Brain microvascular endothelial cell (primary cell): ENCODE measurements at regions not wholly inside any gene's neighbourhood (a gene's known extent, or its start where the extent isn't known, plus 50 kb on each side); places are given as distances from the start of the nearest gene placed in this dataset.

Source experiments
- DNase-seq: peaks from one replicate; pipeline ENCODE4 v3.0.0-alpha.2; 2020
- H3K27ac ChIP-seq: fragments of 250-450 bp; sonication (Bioruptor Pico); 2 replicates; pipeline ENCODE4 v1.5.1; 2020; ENCODE audit warnings: mild to moderate bottlenecking, moderate library complexity
- H3K27me3 ChIP-seq: fragments of 250-450 bp; sonication (Bioruptor Pico); replicated peaks from 2 replicates; pipeline ENCODE4 v1.5.1; 2020; ENCODE audit warnings: mild to moderate bottlenecking
- H3K36me3 ChIP-seq: fragments of 250-450 bp; sonication (Bioruptor Pico); replicated peaks from 2 replicates; pipeline ENCODE4 v1.5.1; 2020; ENCODE audit warnings: mild to moderate bottlenecking
- H3K4me3 ChIP-seq: 2 replicates; pipeline ENCODE4 v1.5.1; 2011; ENCODE audit warnings: low read depth, mild to moderate bottlenecking, control low read depth, low read length, moderate library complexity
- CTCF ChIP-seq: IDR thresholded peaks from 2 replicates; pipeline ENCODE4 v1.5.1; 2011; ENCODE audit warnings: low read depth, mild to moderate bottlenecking, moderate library complexity, low read length, control low read depth, inconsistent platforms; ENCODE audit errors: missing control alignments
- in situ Hi-C: cut with HindIII; loops from 2 replicates; pipeline ENCODE4 v1.10.0; 2017; ENCODE audit warnings: low sequenced_read_pairs, low pct_ligation_motif_present

GRCh38 chr13:109385242-109385560, 401.2 kb downstream of the IRS2 start:
- no peak for TF ChIP-seq CTCF
- DNase-seq, result no peak
- Histone ChIP-seq H3K36me3 (no peaks in the 10 kb centered on the region), H3K4me3 (no peak overlapping the region), H3K27me3 (no peaks in the 10 kb centered on the region), H3K27ac (no peak overlapping the region)
- in situ Hi-C loops, result no loop called here

GRCh38 chr13:109384491-109385241, 401.7 kb downstream of the IRS2 start:
- no peak for TF ChIP-seq CTCF
- Histone ChIP-seq H3K4me3 (no peak overlapping the region), H3K27ac (peak overlapping the region; percentile 80), H3K36me3 (no peaks in the 10 kb centered on the region), H3K27me3 (no peaks in the 10 kb centered on the region)
- DNase-seq, result peak; percentile 89
- in situ Hi-C loops, result no loop called here

- no peak for TF ChIP-seq CTCF
- peak overlapping the region; percentile 80 for H3K27ac ChIP-seq
Measured at GRCh38 chr13:109383683-109384082, 402.7 kb downstream of the IRS2 start.

GRCh38 chr13:109381546-109382180, 404.7 kb downstream of the IRS2 start:
- DNase-seq, result peak; percentile 72
- Histone ChIP-seq H3K27ac (peak overlapping the region; percentile 67), H3K36me3 (no peaks in the 10 kb centered on the region), H3K27me3 (no peaks in the 10 kb centered on the region), H3K4me3 (no peak overlapping the region)
- no peak for TF ChIP-seq CTCF
- in situ Hi-C loops, result no loop called here

More at GRCh38 chr13:109383683-109384082, 402.7 kb downstream of the IRS2 start:
- no peaks in the 10 kb centered on the region for H3K27me3 ChIP-seq
- in situ Hi-C loops, result no loop called here
- peak; percentile 79 for DNase-seq
- H3K36me3 ChIP-seq, result no peaks in the 10 kb centered on the region
- H3K4me3 ChIP-seq, result no peak overlapping the region

GRCh38 chr13:109380457-109380856, 405.9 kb downstream of the IRS2 start:
- Histone ChIP-seq H3K36me3 (no peaks in the 10 kb centered on the region), H3K27me3 (no peaks in the 10 kb centered on the region), H3K27ac (no peak overlapping the region), H3K4me3 (no peak overlapping the region)
- in situ Hi-C loops, result no loop called here
- no peak for DNase-seq
- TF ChIP-seq CTCF, result no peak

- Histone ChIP-seq H3K4me3 (no peak overlapping the region), H3K27ac (no peak overlapping the region), H3K36me3 (no peaks in the 10 kb centered on the region), H3K27me3 (no peaks in the 10 kb centered on the region)
- DNase-seq, result no peak
- in situ Hi-C loops, result no loop called here
- no peak for TF ChIP-seq CTCF
Measured at GRCh38 chr13:109379930-109380329, 406.5 kb downstream of the IRS2 start.
